ENCODE measurements at regions not wholly inside any gene's neighbourhood (a gene's known extent, or its start where the extent isn't known, plus 50 kb on each side); places are given as distances from the start of the nearest gene placed in this dataset.

- TF ChIP-seq POLR2A (IDR thresholded peaks at IDR 0.05) (no peak), CTCF (IDR thresholded peaks at IDR 0.05) (no peak)
Measured at GRCh38 chr13:57799624-57800023, 168.1 kb downstream of the PCDH17 start.

Measured in prostate gland (tissue), 2 donors.